ENCODE measurements at regions not wholly inside any gene's neighbourhood (a gene's known extent, or its start where the extent isn't known, plus 50 kb on each side); places are given as distances from the start of the nearest gene placed in this dataset.
"Not testable (repeated sequence)": the region's sequence is repeated elsewhere in the genome, so short reads cannot be mapped to it uniquely, and the experiment has no call there.

DNA sequence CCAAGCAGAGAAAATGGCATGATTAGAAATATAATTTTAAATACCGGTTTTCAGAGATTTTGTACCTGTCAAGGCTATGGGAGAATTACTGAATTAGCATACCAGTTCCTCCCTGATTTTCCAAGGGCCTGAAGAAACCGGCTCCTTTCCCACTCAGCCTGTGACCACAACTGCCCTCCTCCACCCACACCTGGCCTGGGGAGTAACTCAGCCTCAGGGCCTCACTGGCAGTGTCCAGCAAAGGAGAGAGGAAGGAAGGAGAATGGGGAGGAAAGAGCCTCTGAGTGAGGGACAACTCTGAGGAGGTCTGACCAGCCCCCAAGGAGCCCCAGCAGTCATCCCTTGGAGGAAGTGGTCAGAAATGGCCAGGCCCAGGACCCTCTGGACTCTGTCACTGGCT, 98.0 kb upstream of the LYZL2 start:
- no peaks in the 10 kb centered on the region for H3K79me2 ChIP-seq (ENCODE audit: control insufficient read depth, insufficient read depth, low read length)
- H3K9me3 ChIP-seq (ENCODE audit: control insufficient read depth, low read depth, low read length), result no peaks in the 10 kb centered on the region
- no peak overlapping the region for H3K4me2 ChIP-seq (ENCODE audit: control insufficient read depth, extremely low read depth, insufficient read depth, low read depth, low read length)
- FAIRE-seq, result no peak
- no peak overlapping the region for H3K27ac ChIP-seq (ENCODE audit: control insufficient read depth, insufficient read depth, low read length)
- H3K36me3 ChIP-seq (ENCODE audit: control insufficient read depth in 2 of 2, extremely low read depth in 1 of 2, insufficient read depth in 2 of 2, low read length in 2 of 2), result no peaks in the 10 kb centered on the region
- H3K27me3 ChIP-seq (ENCODE audit: control insufficient read depth, extremely low read depth, insufficient read depth, low read length), result no peaks in the 10 kb centered on the region
- H3K9me1 ChIP-seq (ENCODE audit: control insufficient read depth, extremely low read depth, insufficient read depth, low read length), result no peaks in the 10 kb centered on the region
- TF ChIP-seq EZH2 (IDR thresholded peaks at IDR 0.05; ENCODE audit: low read length), result no peak
- TF ChIP-seq, protein P1, sequence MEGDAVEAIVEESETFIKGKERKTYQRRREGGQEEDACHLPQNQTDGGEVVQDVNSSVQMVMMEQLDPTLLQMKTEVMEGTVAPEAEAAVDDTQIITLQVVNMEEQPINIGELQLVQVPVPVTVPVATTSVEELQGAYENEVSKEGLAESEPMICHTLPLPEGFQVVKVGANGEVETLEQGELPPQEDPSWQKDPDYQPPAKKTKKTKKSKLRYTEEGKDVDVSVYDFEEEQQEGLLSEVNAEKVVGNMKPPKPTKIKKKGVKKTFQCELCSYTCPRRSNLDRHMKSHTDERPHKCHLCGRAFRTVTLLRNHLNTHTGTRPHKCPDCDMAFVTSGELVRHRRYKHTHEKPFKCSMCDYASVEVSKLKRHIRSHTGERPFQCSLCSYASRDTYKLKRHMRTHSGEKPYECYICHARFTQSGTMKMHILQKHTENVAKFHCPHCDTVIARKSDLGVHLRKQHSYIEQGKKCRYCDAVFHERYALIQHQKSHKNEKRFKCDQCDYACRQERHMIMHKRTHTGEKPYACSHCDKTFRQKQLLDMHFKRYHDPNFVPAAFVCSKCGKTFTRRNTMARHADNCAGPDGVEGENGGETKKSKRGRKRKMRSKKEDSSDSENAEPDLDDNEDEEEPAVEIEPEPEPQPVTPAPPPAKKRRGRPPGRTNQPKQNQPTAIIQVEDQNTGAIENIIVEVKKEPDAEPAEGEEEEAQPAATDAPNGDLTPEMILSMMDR (optimal IDR thresholded peaks at IDR 0.05 in 1 of 3, IDR thresholded peaks at IDR 0.05 in 1 of 3, conservative IDR thresholded peaks at IDR 0.05 in 1 of 3; ENCODE audit: extremely low read depth in 1 of 3, insufficient read depth in 2 of 3, low read length in 3 of 3), result no peak
- H3K4me3 ChIP-seq (ENCODE audit: control insufficient read depth in 2 of 3, extremely low read depth in 1 of 3, insufficient read depth in 2 of 3, low read depth in 1 of 3, low read length in 3 of 3), result no peak overlapping the region
- no peak overlapping the region for H3K9ac ChIP-seq (ENCODE audit: control insufficient read depth, extremely low read depth, insufficient read depth, low read length)
- dilution Hi-C loops (cut with MboI; ENCODE audit: extremely low pct_ligation_motif_present, low sequenced_read_pairs), result no loop called here
- H4K20me1 ChIP-seq (ENCODE audit: control insufficient read depth, extremely low read depth, insufficient read depth, low read length), result no peaks in the 10 kb centered on the region
- DNase-seq (ENCODE audit: low read depth, low spot score), result no peak
- no peaks in the 10 kb centered on the region for H3K4me1 ChIP-seq (ENCODE audit: control insufficient read depth, extremely low read depth, insufficient read depth, low read length)
- no peak overlapping the region for H2AFZ ChIP-seq (ENCODE audit: control insufficient read depth, low read length)

DNA sequence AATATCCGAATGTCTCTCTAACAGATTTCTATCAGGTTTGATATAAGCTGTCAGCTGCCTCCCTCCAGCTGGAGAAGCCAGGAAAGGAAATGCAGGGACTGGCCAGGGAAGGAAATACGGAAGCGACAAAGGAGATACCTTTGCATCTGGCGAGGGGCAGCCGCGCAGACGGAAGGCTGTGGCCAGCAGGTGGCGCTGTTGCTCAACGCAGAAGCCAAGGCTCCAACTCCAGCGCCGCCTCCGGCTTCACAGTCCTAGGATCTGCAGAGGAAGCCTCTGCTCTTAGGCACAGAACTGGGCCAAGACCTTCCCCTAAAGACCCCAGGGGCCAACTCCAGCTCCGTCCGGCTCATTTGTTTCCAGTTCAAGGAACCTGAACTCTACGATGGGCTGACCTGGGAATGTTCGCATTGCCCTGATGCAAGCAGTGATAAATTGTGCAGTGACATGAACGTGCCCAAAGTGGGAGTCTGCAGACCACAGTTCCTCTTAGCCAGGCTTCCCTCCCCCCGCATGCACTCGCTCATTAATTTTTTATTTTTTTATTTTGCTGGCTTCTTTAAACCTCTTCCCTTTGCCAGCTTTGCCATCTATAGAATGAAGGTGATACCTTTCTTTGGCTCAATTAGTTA, 97.3 kb upstream of the LYZL2 start:
- H2AFZ ChIP-seq (ENCODE audit: control insufficient read depth, low read length); H3K27ac ChIP-seq (ENCODE audit: control insufficient read depth, insufficient read depth, low read length); H3K9ac ChIP-seq (ENCODE audit: control insufficient read depth, extremely low read depth, insufficient read depth, low read length); H3K9me3 ChIP-seq (ENCODE audit: control insufficient read depth, low read depth, low read length); H3K4me3 ChIP-seq (ENCODE audit: control insufficient read depth in 2 of 3, extremely low read depth in 1 of 3, insufficient read depth in 2 of 3, low read depth in 1 of 3, low read length in 3 of 3); H4K20me1 ChIP-seq (ENCODE audit: control insufficient read depth, extremely low read depth, insufficient read depth, low read length); H3K36me3 ChIP-seq (ENCODE audit: control insufficient read depth in 2 of 2, extremely low read depth in 1 of 2, insufficient read depth in 2 of 2, low read length in 2 of 2); DNase-seq (ENCODE audit: low read depth, low spot score); H3K79me2 ChIP-seq (ENCODE audit: control insufficient read depth, insufficient read depth, low read length); H3K27me3 ChIP-seq (ENCODE audit: control insufficient read depth, extremely low read depth, insufficient read depth, low read length); H3K9me1 ChIP-seq (ENCODE audit: control insufficient read depth, extremely low read depth, insufficient read depth, low read length); H3K4me2 ChIP-seq (ENCODE audit: control insufficient read depth, extremely low read depth, insufficient read depth, low read depth, low read length); dilution Hi-C loops (cut with MboI; ENCODE audit: extremely low pct_ligation_motif_present, low sequenced_read_pairs); H3K4me1 ChIP-seq (ENCODE audit: control insufficient read depth, extremely low read depth, insufficient read depth, low read length): not testable (repeated sequence)
- TF ChIP-seq, protein P1 (optimal IDR thresholded peaks at IDR 0.05 in 1 of 3, IDR thresholded peaks at IDR 0.05 in 1 of 3, conservative IDR thresholded peaks at IDR 0.05 in 1 of 3; ENCODE audit: extremely low read depth in 1 of 3, insufficient read depth in 2 of 3, low read length in 3 of 3), result peak; percentile 53 to 80 (median 77)
- peak; percentile 96 for FAIRE-seq
